ENCODE measurements at regions not wholly inside any gene's neighbourhood (a gene's known extent, or its start where the extent isn't known, plus 50 kb on each side); places are given as distances from the start of the nearest gene placed in this dataset.

DNA sequence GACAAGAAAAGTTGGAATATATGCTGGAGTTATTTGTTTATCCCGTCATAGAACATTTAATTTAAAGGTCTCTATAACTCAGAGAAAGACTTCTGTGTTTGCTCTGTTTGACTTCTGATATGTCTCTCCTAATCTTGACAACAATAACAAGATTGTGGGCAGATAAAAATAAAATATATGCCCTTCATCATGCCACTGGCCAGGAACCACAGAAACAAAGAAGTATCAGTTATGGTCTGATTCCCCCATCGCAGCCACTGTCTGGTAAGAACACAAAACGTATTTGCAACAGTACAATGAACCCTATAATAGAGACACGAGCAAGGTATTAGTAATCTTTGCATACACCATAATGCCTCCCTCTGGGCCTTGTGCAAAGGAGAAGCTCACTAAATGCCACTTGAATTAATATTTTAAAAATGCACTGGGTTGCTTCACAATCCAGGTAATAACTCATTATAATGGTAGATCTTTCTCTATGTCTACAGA is 1498.3 kb downstream of the CDH11 start:
- no peak for DNase-seq (ENCODE audit: low read depth in 2 of 2)

DNA sequence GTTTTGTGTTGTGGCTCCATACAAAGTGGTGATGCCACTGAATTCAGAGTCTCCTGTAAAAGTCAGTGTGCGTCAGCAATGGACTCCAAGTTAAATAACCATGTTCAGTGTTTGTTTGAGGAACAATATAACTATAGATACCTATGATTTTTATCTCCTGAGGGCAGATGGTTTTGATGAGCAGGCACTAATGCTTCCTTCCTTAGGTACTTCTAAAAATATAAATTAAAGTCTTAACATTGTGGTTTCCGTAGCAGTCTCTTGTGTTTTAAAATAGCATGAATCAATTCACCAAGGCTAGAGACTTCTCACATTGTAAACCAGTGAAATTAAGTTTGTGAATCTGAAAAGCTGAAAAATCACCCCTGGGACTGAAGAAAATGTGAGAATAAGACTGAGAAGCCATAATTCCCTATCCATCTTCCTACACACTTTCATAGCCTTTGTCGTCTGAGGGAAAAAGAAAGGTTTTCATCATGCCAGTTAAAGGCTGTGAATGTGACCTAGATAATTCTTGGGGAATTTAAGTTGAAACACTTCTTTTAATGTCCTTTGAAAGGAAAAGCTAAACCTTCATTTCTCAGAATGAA is 1502.9 kb downstream of the CDH11 start:
- DNase-seq (ENCODE audit: low read depth in 2 of 2): no peak

DNA sequence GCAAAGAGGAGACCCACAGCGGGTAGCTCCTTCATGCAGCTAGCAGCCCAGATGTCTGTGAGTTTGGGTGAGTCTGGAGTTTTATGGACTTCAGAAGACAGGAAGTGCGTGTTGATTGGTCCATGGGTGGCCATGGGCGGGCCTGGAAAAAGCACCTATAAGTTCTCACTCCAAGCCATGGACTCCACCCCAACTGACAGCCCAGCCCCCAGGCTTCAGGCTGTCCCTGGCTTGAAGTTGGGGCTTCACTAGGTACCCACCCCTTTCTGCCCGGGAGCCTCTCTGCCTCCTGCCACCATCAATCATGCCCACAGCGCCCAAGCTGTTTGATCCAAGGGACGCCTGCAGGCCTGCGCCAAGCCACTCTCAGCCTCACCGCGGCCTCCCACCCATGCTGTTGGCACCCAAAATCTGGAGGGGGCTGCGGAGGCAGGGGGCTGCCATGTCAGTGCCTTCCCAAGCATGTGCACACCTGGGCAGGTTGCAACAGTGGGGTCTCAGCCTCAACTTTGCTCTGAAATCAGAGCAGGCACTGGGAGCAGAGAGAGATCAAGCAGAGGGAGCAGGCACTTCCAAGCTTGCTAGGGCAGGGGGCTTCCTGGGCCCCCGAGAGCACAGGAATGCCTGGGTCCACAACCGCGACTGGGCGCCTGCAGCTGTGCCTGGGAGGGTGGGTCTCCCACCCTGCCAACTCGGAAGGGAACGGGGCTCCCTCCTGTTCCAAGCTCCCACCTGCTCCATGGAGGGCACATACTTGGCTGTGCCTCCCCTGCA is 1503.7 kb downstream of the CDH11 start:
- DNase-seq (ENCODE audit: low read depth in 2 of 2): no peak

DNA sequence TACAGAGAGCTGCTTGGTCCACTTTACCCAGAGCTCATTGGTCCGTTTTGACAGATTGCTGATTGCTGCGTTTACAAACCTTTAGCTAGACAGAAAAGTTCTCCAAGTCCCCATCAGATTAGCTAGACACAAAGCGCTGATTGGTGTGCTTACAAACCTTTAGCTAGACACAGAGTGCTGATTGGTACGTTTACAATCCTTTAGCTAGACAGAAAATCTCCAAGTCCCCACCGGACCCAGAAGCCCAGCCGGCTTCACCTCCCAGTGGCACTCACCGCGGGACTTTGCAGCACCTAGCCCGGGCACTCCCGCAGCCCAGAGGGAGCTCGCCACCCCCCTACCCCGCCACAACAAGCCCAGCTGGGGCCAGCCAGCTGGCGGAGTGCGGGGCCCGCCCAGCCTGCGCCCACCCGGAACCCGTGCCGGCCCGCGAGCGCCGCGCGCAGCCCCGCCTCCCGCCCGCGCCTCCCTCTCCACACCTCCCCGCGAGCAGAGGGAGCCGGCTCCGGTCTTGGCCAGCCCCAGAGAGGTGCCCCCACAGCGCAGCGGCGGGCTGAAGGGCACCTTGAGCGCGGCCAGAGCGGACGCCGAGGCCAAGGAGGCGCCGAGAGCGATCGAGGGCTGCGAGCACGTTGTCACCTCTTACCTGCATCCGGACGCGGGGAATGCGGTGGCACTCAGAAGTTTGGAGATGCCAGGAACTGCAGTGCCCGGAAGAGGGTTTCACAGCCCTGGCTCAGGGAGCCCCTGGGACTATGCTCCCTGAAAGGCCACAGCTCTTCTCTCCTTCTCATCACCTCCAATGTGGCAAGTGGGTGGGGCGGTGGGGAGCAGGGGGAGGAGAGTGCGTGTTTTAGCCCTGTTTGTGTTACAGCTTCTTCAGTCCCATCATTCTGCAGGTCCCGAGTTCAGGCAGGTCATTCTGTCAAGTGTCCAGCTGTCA is 1504.5 kb downstream of the CDH11 start:
- no peak for DNase-seq (ENCODE audit: low read depth in 2 of 2)

DNA sequence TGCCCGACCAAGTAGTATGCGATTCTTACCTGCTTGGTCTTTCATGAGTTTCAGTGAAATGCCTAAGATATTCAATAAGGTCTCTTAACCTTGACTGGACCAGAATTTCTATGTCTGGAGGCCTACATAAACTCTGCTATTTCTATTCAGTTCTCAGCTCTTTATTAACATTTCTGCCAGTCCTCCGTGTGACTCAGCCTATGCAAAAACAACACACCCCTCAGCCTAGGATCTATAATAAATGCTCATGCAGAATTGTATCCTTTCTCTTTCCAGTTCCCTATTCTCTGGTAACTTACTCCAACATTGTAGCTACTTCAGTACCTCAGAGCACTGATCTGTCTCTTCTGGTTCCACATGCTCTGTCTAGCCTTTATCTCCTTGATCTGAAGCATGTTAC is 1507.4 kb downstream of the CDH11 start:
- no peak for DNase-seq (ENCODE audit: low read depth in 2 of 2)

DNA sequence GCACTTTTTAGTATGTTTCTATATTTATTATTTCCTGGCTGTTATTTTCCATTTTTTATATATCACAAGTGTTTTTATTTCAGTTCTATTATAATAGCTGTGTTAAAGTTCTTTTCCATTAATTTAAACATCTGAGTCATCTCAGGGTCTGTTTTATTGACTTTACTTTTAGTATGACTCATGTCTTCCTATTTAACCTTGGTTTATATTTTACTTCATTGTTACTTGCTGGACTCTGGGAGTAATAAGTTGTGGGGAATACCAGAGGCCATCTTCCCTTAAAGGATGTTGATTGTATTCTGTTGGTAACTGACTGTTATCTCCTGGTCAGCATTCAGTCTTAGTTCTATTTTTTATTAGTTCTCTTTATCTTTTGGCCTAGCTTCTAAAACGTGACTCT is 1508.2 kb downstream of the CDH11 start:
- no peak for DNase-seq (ENCODE audit: low read depth in 2 of 2)

DNA sequence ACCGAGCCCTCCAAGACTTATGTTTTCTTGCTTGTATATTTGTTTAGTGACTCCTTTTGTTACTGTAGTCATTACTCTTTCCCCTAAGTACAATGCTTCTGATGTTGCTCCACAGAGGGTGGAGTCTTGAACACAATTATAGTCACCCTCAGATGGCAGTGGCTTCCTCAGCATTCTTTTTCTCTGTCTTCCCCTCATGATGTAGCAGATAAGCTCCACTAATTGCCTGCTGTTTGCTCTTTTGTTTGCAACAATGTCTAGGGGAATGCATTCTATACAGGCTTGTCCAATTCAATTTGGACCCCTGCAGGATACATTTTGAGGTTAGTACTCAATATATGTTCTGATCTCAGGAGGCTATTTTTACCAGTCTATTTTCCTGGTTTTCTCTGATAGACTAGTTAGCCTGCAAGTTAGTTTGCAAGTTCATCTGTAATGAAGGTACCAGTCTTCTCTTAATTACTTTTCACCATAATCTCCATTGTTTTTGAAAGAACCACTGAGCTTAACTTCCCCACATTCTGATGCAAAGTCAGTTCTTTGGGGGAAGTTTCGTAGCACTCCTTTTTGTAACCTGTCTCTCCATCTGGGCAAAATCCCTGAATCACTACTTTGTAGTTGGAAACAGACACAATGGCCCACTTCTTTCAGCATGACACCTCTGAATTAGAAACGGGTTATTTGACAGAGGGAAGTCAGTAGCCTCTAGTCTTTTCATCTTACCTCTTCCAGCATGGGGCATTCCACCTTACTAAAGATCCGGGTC is 1509.2 kb downstream of the CDH11 start:
- DNase-seq (ENCODE audit: low read depth in 2 of 2): no peak

DNA sequence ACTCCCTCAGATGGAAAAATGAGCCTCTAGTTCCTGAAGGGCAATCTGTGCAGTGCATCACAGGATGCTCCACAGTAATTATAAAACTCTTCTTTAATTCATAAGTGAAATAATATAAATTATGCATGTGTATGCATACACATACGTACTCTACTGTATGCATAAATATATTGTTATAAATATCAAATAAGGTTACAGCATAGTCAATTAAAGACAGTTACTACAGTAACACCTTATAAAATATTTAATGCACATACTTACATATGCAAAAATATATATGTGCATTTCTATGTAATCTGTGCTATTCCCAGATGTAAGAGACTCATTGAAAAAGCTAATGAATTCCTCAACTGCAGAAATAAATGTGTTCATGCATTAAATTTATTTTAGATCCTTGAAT is 1515.1 kb downstream of the CDH11 start:
- no peak for DNase-seq (ENCODE audit: low read depth in 2 of 2)

DNA sequence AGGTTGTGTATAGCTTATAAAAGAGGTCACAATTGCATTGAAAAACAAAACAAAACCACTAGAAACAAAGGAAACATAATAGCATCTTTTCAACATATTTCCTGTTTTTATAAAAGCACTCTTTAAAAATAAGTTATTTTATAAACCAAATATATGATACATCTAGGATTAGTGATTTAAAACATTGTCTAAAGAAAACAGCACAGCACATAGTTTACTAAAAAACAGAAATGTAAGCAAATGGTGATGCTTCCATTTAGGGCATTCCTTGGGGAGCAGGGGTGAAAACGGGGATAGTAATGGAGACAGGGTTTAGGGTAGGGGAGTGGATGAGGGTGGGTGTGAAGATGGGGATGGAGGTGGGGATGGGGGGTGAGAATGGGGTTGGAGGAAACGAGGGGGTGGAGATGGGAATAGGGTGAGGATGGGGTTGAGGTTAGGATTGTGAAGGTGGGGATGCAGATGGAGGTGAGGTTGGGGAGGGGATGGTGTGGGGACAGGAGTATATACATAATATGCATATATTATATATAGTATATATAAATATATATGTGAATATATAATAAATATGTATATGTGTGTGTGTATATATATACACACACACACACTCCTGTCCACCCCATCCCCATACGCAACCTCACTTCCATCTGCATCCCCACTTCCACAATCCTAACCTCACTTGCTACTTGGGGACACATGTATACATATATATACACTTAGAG is 1519.5 kb downstream of the CDH11 start:
- DNase-seq (ENCODE audit: low read depth in 2 of 2): no peak

DNA sequence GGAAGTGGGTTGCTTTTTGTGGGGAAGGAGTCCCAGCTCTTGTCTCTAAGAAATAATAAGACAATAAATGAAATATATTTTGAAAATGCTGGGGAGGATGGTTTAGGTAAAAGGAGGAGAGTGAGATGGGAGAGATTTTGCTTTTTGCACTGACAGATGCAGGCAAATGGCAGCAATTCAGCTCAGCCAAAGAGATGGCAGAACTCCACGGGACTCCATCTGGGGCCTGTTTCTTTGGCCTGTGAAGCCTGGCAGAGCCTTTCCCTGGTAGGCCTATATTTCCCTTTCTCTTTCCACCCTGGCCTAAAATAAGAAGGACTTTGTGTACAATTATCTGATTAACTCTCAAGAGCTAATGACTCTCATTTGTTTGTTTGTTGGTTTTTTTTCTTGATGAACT is 1525.1 kb downstream of the CDH11 start:
- no peak for DNase-seq (ENCODE audit: low read depth in 2 of 2)

DNA sequence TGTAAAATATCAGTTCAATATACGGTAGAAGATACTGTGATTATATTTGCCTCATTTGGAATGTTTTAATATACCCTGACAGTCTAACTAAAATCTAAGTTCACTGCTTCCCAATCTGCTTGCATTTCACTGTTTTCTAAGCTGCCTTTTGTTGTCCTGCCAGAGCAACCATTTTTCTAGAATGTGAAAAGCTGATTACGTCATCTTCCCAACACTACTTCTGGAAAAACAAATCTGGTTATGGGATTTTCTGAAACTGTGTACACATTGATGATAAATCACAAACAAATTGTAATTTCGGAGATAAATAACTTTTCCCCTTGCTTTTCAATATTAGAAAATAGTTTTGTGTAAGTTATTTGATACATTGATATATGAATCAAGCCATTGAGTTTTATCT is 1529.0 kb downstream of the CDH11 start:
- DNase-seq (ENCODE audit: low read depth in 2 of 2): no peak

DNA sequence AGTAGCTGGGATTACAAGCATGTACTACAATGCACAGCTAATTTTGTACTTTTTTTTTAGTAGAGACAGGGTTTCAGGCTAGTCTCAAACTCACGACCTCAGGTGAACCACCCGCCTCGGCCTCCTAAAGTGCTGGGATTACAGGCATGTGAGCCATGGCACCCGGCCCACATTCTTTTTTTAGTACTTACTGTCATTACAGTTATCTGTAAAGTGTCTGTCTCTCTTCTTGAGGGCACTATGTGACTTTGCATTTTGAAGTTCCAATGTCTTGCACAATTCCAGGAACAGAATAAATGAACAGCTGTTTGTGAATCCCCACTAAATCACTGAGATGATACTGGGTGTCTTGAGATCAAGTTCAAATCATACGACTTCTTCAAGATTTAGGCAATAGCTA is 1540.3 kb downstream of the CDH11 start:
- DNase-seq (ENCODE audit: low read depth in 2 of 2): no peak

DNA sequence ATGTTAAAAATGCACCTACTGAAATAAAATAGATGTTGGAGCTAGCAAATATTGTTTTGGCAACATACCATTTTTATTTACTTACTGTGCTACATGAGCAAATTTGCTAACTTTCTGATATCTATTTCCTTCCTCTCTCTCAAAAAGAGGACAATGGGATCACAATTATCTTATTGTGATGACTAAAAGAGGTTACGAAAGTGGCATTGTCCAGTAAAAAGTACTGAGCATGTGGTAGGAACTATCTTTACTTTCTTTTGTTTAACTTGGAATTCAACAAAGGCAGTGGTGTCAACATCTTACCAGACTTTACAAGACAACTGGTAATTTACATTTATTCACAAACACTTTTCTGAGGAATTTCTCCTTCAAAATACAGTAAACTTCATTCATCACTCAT is 1542.6 kb upstream of the CDH8 start:
- no peak for DNase-seq (ENCODE audit: low read depth in 2 of 2)

DNA sequence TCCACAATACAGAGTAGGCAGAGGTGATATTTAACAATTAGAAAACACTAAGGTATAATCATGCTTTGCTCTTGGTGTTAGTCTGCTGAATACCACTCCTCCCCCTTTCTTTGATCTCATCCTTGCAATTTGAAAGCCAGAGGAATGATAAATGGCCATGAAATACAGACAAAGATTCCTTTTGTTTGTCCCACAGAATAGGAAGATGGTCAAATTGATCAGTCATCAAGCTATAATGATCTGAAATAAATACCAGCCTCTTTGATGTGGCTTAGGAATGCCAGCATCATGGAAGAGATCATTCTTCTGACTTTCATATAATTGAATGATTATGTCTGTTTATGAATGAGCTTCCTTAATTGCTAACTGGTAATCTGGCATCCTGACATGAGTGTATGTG is 1541.7 kb upstream of the CDH8 start:
- DNase-seq (ENCODE audit: low read depth in 2 of 2): no peak

DNA sequence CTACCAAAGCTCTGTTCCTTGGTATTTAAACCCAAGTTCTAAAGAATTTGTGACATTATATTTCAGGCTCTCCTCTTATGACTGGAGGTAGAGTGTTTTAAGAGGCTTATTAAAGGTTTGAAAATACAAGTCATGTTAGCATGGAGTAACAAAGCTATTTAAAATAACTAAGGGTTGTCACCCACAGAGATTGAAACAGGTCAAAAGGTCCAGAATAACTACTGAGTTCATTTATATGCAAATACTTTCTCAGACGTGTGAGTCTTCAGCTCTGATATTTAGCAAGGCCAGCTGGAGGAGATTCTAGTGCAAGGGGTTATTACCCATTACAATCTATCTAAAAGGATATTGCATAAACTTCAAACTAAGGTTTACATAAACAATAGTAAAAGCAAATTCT is 1538.8 kb upstream of the CDH8 start:
- no peak for DNase-seq (ENCODE audit: low read depth in 2 of 2)

DNA sequence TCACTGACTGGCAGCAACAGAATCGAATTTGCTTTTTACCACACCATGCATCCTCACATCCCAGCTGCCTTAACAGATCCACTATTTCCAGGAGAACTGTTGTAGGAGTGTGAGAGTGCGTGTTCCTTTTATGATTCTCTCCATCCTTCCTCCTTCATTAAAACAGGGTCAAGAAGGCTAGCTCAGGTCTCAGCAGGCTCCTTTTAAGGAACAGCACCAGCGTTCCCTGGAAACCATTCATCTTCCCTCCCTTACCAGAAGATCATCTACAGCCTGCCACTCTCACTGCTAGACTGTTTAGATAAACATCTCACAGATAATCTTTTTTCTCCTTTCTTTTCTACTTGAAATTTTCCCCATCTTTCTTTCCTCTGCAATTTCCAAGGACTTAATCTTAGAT is 1531.9 kb upstream of the CDH8 start:
- DNase-seq (ENCODE audit: low read depth in 2 of 2): no peak

DNA sequence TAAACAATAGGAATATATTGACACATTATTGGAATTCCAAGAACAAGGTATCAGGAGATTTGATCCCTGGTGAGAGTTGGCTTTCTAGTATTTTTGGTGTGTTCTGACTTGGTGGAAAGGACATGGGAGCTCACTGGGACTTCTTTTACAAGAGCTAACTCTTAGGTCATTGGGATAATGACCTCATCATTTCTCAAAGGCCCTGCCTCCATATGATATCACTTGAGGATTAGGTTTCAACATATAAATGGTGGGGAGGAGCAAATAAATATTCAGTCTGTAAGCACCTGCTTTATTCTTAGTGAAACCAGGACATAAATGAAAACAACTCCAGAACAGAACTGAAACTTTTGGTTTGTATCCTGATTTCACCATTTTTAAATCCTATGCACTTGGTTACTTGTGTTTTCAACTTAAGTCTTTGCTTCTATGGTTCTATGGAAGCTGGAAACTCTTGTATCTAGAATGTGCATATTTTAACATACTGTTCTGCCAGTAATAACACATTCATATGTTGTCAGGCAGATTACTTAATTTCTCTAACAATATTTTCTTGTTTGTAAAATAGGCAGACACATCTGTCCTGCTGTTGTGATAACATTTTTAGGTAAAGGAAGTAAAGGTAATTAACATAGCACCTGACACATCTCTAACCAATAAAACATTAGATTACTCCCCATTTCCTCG is 1527.7 kb upstream of the CDH8 start:
- no peak for DNase-seq (ENCODE audit: low read depth in 2 of 2)

DNA sequence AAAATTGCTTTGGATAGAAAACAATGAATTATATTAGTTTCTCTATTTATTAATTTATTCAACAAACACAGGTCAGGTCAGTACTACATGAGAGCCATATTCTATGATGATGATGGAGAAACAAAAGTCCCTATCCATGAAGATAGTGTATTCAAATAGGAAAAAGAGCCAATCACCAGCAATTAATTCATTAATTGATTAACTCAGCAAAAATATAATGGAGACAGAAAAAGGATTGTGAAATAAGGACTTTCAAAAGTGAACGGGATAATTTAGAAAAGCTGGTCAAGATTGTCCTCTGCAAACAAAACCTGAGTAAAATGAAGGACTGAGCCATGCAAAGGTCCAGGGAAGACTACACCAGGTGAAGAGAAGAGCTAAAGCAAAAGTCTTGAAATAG is 1517.7 kb upstream of the CDH8 start:
- DNase-seq (ENCODE audit: low read depth in 2 of 2): no peak

DNA sequence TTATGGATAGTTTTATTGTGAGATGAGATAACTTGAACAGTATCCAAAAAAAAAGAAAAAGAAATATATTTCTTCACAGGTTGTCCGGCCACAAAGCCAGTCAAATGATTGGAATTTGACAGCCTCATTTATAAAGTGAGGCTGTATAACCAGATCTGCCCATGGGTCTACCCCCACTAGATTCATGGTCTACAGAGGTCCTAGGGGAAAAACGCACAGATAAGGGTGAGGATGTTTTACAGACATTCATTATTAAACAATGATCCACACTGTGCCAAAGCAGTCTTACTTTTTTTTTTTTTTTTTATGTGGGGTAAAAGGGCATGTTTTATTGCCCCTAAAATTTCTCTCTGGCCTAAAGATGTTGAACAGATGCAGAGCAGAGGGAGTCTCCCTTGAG is 1503.0 kb upstream of the CDH8 start:
- no peak for DNase-seq (ENCODE audit: low read depth in 2 of 2)

DNA sequence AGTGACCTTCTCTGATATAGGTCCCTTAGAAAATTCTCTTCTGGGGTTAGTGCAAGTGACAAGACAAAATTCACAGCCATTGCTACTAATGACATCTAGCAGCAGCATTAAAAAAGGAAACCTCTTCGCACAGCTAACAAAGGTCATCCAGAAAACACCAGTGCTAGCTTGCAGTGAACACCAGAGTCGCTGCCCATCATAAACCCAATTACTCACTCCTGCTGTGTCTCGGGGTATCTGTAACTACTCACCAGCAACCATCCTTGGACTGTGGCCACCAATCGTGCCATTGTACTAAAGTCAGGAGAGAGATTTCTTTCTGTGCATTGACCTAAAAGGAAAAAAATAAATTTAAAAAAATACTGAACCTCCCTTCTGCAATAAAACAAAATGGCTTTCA is 1494.7 kb upstream of the CDH8 start:
- DNase-seq (ENCODE audit: low read depth in 2 of 2): no peak

DNA sequence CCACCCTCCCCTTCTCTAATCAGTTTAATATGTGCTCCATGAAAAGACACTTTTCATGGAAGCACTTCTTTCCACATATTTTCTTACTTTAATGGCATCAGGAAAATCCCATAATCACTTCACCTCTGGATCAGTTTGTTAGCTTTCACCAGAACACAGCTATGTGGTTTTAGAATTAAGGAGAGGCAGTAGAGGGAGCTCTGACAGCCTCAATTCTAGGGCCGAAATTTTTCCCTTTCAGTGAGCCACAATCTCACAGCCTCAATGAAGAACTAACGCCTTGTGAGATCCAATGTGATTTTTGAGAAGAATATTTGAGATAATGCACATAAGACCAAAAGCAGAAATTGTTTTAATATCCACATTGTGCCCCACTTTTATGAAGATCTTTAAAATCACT is 1494.0 kb upstream of the CDH8 start:
- DNase-seq (ENCODE audit: low read depth in 2 of 2): no peak
